ENCODE measurements at regions not wholly inside any gene's neighbourhood (a gene's known extent, or its start where the extent isn't known, plus 50 kb on each side); places are given as distances from the start of the nearest gene placed in this dataset.

DNA sequence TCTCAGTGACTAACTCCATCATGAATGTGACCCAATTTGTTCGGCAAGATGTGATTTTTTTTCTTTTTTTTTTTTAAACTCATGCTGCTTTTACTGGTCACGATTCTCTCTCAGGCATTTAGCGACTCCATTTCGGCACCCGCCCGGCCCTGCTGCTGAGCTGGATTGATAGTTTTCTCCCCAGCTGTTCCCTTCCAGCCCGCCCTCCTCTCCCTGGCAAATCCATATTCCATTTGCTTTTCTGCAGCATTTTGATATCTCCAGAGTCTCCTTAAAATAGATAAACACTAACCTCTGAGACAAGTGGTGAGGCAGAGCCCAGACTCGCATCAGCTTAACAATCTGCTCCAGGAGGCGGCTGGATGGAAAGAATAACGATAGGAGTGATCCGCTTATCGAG is 55.5 kb upstream of the KATNAL1 start:
- TF ChIP-seq, protein P1, sequence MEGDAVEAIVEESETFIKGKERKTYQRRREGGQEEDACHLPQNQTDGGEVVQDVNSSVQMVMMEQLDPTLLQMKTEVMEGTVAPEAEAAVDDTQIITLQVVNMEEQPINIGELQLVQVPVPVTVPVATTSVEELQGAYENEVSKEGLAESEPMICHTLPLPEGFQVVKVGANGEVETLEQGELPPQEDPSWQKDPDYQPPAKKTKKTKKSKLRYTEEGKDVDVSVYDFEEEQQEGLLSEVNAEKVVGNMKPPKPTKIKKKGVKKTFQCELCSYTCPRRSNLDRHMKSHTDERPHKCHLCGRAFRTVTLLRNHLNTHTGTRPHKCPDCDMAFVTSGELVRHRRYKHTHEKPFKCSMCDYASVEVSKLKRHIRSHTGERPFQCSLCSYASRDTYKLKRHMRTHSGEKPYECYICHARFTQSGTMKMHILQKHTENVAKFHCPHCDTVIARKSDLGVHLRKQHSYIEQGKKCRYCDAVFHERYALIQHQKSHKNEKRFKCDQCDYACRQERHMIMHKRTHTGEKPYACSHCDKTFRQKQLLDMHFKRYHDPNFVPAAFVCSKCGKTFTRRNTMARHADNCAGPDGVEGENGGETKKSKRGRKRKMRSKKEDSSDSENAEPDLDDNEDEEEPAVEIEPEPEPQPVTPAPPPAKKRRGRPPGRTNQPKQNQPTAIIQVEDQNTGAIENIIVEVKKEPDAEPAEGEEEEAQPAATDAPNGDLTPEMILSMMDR (IDR thresholded peaks at IDR 0.05) = no peak
- TF ChIP-seq EZH2 (IDR thresholded peaks at IDR 0.05) (no peak), EZH2phosphoT487 (IDR thresholded peaks at IDR 0.05) (no peak)

All from neural progenitor cell (in vitro differentiated cells).